NCI-H526 treated with DMSO at 0.1 percent for 48 hours (cell line): ENCODE measurements at regions not wholly inside any gene's neighbourhood (a gene's known extent, or its start where the extent isn't known, plus 50 kb on each side); places are given as distances from the start of the nearest gene placed in this dataset.
"Not testable (repeated sequence)": the region's sequence is repeated elsewhere in the genome, so short reads cannot be mapped to it uniquely, and the experiment has no call there.

Source experiments
- DNase-seq: peaks from one replicate; lab custom pipeline; 2025; lab: John Stamatoyannopoulos, UW

- no peak for DNase-seq
Observed at GRCh38 chr6:130716466-130716865, 110.7 kb upstream of the SMLR1 start.

GRCh38 chr6:130717657-130718056 lies 109.5 kb upstream of the SMLR1 start:
- DNase-seq, result no peak

- no peak for DNase-seq
Observed at GRCh38 chr6:130720076-130720715, 107.0 kb upstream of the SMLR1 start.

GRCh38 chr6:130724089-130724488 lies 103.1 kb upstream of the SMLR1 start:
- DNase-seq, result no peak

GRCh38 chr6:130725551-130725950 lies 101.7 kb upstream of the SMLR1 start:
- DNase-seq, result no peak

- not testable (repeated sequence) for DNase-seq
Observed at GRCh38 chr6:130728064-130728463, 99.1 kb upstream of the SMLR1 start.

GRCh38 chr6:130730600-130730999 lies 96.6 kb upstream of the SMLR1 start:
- DNase-seq, result no peak

GRCh38 chr6:130734161-130734560 lies 93.0 kb upstream of the SMLR1 start:
- DNase-seq, result no peak

- DNase-seq, result no peak
Observed at GRCh38 chr6:130740308-130740707, 86.9 kb upstream of the SMLR1 start.

GRCh38 chr6:130742131-130742681 lies 85.0 kb upstream of the SMLR1 start:
- DNase-seq, result no peak

GRCh38 chr6:130743175-130743574 lies 84.0 kb upstream of the SMLR1 start:
- no peak for DNase-seq

- no peak for DNase-seq
Observed at GRCh38 chr6:130744576-130745366, 82.4 kb upstream of the SMLR1 start.

GRCh38 chr6:130748041-130748440 lies 79.2 kb upstream of the SMLR1 start:
- no peak for DNase-seq

- DNase-seq, result no peak
Observed at GRCh38 chr6:130749402-130749801, 77.8 kb upstream of the SMLR1 start.

GRCh38 chr6:130752267-130752666 lies 74.9 kb upstream of the SMLR1 start:
- no peak for DNase-seq

- no peak for DNase-seq
Observed at GRCh38 chr6:130754786-130755367, 72.3 kb upstream of the SMLR1 start.

GRCh38 chr6:130755368-130756034 lies 71.7 kb upstream of the SMLR1 start:
- no peak for DNase-seq

GRCh38 chr6:130756824-130757223 lies 70.4 kb upstream of the SMLR1 start:
- no peak for DNase-seq

- no peak for DNase-seq
Observed at GRCh38 chr6:130758813-130759212, 68.4 kb upstream of the SMLR1 start.

GRCh38 chr6:130760006-130760405 lies 67.2 kb upstream of the SMLR1 start:
- DNase-seq, result no peak

- no peak for DNase-seq
Observed at GRCh38 chr6:130761286-130761685, 65.9 kb upstream of the SMLR1 start.

GRCh38 chr6:130765181-130765727 lies 62.0 kb upstream of the SMLR1 start:
- no peak for DNase-seq
